Uterus (tissue), 2 donors: ENCODE measurements at regions not wholly inside any gene's neighbourhood (a gene's known extent, or its start where the extent isn't known, plus 50 kb on each side); places are given as distances from the start of the nearest gene placed in this dataset.

ENCODE experiments used
- POLR2A ChIP-seq, 2 donors: fragments of 450-650 bp; IDR thresholded peaks; one replicate each; pipeline ENCODE4 v1.6.1; 2016; ENCODE audit warnings: antibody characterized with exemption in 2 of 2, mild to moderate bottlenecking in 1 of 2, moderate library complexity in 1 of 2
- TF ChIP-seq, protein P1 (sequence below), 4 experiments: fragments of 200-600 bp in 2 of 4; fragments of 450-650 bp in 2 of 4; sonication (generic) in 2 of 4; IDR thresholded peaks; one replicate each; pipeline ENCODE4 v1.5.1; 2016 to 2019; ENCODE audit warnings: antibody characterized with exemption in 4 of 4, mild to moderate bottlenecking in 2 of 4, moderate library complexity in 1 of 4

DNA sequence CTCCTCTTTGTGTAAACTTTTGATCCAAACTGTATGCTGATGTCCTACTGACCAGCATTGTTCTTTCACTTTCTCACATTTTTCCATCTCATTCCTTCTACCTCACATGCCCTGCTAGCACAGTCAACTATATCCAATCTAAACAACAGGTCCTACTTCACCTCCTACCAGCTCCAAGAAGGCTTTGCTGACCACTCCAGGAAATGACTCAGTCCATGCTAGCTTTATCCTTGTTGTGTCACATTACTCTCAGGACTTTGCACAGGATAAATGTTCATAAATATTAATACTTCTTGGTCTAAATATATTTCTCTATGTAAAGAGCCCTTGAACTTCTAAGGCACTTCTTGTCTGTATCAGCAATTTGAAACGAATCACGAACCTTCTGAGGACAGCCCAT is 64.9 kb upstream of the PCED1B start:
- TF ChIP-seq, protein P1, sequence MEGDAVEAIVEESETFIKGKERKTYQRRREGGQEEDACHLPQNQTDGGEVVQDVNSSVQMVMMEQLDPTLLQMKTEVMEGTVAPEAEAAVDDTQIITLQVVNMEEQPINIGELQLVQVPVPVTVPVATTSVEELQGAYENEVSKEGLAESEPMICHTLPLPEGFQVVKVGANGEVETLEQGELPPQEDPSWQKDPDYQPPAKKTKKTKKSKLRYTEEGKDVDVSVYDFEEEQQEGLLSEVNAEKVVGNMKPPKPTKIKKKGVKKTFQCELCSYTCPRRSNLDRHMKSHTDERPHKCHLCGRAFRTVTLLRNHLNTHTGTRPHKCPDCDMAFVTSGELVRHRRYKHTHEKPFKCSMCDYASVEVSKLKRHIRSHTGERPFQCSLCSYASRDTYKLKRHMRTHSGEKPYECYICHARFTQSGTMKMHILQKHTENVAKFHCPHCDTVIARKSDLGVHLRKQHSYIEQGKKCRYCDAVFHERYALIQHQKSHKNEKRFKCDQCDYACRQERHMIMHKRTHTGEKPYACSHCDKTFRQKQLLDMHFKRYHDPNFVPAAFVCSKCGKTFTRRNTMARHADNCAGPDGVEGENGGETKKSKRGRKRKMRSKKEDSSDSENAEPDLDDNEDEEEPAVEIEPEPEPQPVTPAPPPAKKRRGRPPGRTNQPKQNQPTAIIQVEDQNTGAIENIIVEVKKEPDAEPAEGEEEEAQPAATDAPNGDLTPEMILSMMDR (IDR thresholded peaks at IDR 0.05): no peak
- TF ChIP-seq POLR2A (IDR thresholded peaks at IDR 0.05): no peak
